A673 (cell line): ENCODE measurements at regions not wholly inside any gene's neighbourhood (a gene's known extent, or its start where the extent isn't known, plus 50 kb on each side); places are given as distances from the start of the nearest gene placed in this dataset.

Experiments
- EZH2 ChIP-seq: fragments of 200-600 bp; sonication (generic); IDR thresholded peaks from 2 replicates; pipeline ENCODE4 v1.6.1; 2017; ENCODE audit warnings: borderline replicate concordance, low read depth, mild to moderate bottlenecking, mixed read lengths, antibody characterized with exemption, low read length; ENCODE audit not compliant: poor library complexity, severe bottlenecking
- TF ChIP-seq, protein P1 (sequence below): fragments of 300-800, 200-600 bp; sonication (generic); conservative IDR thresholded peaks from 2 replicates; pipeline ENCODE4 v1.5.1; 2017; ENCODE audit warnings: low read depth, mild to moderate bottlenecking, antibody characterized with exemption, low read length, moderate library complexity, mixed read lengths

- TF ChIP-seq EZH2, result no peak
- TF ChIP-seq, protein P1, sequence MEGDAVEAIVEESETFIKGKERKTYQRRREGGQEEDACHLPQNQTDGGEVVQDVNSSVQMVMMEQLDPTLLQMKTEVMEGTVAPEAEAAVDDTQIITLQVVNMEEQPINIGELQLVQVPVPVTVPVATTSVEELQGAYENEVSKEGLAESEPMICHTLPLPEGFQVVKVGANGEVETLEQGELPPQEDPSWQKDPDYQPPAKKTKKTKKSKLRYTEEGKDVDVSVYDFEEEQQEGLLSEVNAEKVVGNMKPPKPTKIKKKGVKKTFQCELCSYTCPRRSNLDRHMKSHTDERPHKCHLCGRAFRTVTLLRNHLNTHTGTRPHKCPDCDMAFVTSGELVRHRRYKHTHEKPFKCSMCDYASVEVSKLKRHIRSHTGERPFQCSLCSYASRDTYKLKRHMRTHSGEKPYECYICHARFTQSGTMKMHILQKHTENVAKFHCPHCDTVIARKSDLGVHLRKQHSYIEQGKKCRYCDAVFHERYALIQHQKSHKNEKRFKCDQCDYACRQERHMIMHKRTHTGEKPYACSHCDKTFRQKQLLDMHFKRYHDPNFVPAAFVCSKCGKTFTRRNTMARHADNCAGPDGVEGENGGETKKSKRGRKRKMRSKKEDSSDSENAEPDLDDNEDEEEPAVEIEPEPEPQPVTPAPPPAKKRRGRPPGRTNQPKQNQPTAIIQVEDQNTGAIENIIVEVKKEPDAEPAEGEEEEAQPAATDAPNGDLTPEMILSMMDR, result no peak
Measured at GRCh38 chr9:17970277-17970676, 391.4 kb downstream of the SH3GL2 start.
